ENCODE measurements at regions not wholly inside any gene's neighbourhood (a gene's known extent, or its start where the extent isn't known, plus 50 kb on each side); places are given as distances from the start of the nearest gene placed in this dataset.

DNA sequence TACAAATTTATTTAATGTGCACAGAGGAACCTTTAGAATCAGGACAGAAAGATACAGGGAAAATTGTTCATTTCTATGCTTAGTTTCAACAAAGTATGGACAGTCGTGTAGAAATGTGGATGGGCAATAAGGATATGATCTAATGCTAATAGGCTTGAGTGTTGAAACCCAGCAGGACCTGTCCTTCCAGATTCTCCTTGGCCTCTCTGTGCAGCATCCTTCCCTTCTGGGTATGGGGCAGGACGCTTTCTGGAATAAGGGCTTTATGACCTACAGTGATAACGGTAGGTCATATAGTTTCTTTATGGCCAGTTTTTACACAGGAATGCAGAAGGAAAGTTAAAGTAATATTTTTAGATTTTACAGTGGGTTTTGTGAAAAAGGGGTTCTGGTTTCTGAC is 698.1 kb downstream of the SI start:
- DNase-seq (ENCODE audit: extremely low read depth, low read depth) = no peak
- TF ChIP-seq CTCF (IDR thresholded peaks at IDR 0.05; ENCODE audit: low read depth, low read length) = no peak

- DNase-seq (ENCODE audit: extremely low read depth, low read depth) = no peak
- TF ChIP-seq CTCF (IDR thresholded peaks at IDR 0.05; ENCODE audit: low read depth, low read length) = no peak
These were observed 700.8 kb downstream of the SI start for GRCh38 chr3:164377466-164377865.

GRCh38 chr3:164375995-164376394 is 702.3 kb downstream of the SI start:
- no peak for DNase-seq (ENCODE audit: extremely low read depth, low read depth)
- no peak; the same call in 1 of the 2 replicates for TF ChIP-seq CTCF (IDR thresholded peaks at IDR 0.05; ENCODE audit: low read depth, low read length)

- no peak for DNase-seq (ENCODE audit: extremely low read depth, low read depth)
- no peak for TF ChIP-seq CTCF (IDR thresholded peaks at IDR 0.05; ENCODE audit: low read depth, low read length)
These were observed 702.8 kb downstream of the SI start for GRCh38 chr3:164375538-164375937.

DNA sequence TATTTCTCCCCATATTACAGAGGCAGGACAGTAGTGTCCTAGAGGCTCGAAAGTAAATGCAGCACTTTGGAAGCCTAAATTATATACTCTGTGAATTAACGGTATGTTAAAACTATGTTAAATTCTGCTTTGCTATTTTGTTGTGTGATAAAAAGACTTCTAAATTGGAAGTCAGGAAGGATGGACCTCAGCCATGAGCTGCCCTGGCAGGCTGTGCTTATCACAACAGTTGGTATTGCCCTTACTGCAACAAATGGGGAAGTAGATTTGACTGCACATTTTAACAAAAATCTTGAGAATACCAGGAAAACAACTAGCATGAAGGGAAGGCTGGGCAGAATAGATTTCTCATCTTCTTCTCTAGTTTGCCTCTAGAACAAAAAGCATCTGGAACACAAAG is 706.6 kb downstream of the SI start:
- no peak for TF ChIP-seq CTCF (IDR thresholded peaks at IDR 0.05; ENCODE audit: low read depth, low read length)
- DNase-seq (ENCODE audit: extremely low read depth, low read depth) = no peak

DNA sequence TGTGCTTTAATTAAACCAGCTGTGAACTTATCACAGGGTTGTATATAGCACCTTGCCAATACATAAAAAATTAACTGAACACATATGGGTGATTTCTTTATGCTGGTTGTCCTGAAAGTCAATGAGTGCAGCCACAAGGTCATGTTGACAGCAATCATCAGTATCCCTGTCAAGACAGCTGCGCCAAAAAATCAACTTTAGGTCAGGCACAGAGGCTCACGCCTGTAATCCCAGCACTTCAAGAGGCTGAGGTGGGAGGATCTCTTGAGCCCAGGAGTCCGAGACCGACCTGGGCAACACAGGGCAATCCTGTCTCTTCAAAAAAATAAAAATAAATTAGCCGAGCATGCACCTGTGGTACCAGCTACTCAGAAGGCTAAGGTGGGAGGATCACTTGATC is 707.3 kb downstream of the SI start:
- no peak for DNase-seq (ENCODE audit: extremely low read depth, low read depth)
- no peak for TF ChIP-seq CTCF (IDR thresholded peaks at IDR 0.05; ENCODE audit: low read depth, low read length)

DNA sequence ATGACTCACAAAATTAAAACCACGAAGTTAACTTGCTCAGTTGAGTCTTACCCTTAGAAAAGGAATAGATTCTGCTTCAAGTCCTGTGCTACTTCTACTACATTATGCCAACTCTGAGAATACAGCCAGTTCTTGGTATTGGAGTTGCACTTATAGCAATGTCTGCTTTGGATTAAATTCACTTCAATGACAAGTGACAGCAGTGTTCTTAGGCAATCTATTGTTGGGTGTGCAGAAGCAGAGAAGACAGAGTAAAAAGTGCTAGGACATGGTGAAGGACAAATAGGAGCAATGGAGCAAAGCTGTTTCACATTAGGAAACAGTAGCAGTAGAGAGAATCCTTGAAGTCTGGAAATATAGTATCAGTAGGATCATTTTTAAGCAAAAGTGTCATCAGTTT is 713.1 kb downstream of the SI start:
- no peak for TF ChIP-seq CTCF (IDR thresholded peaks at IDR 0.05; ENCODE audit: low read depth, low read length)
- DNase-seq (ENCODE audit: extremely low read depth, low read depth) = no peak

Measured in AG09319 (cell line).